ENCODE measurements at regions not wholly inside any gene's neighbourhood (a gene's known extent, or its start where the extent isn't known, plus 50 kb on each side); places are given as distances from the start of the nearest gene placed in this dataset.

GRCh38 chr1:165031001-165031400, 325.5 kb downstream of the LMX1A start:
- DNase-seq (ENCODE audit: low spot score): no peak

GRCh38 chr1:165025805-165026204, 330.7 kb downstream of the LMX1A start:
- no peak for DNase-seq (ENCODE audit: low spot score)

- no peak for DNase-seq (ENCODE audit: low spot score)
Measured at GRCh38 chr1:165014753-165015152, 341.8 kb downstream of the LMX1A start.

- DNase-seq (ENCODE audit: low spot score): no peak
Measured at GRCh38 chr1:165011991-165012531, 344.5 kb downstream of the LMX1A start.

- no peak for DNase-seq (ENCODE audit: low spot score)
Measured at GRCh38 chr1:165011186-165011585, 345.3 kb downstream of the LMX1A start.

GRCh38 chr1:165010418-165011070, 346.0 kb downstream of the LMX1A start:
- no peak for DNase-seq (ENCODE audit: low spot score)

GRCh38 chr1:165006831-165007230, 349.7 kb downstream of the LMX1A start:
- no peak for DNase-seq (ENCODE audit: low spot score)

- DNase-seq (ENCODE audit: low spot score): peak; percentile 20
Measured at GRCh38 chr1:164999146-164999545, 357.4 kb downstream of the LMX1A start.

- no peak for DNase-seq (ENCODE audit: low spot score)
Measured at GRCh38 chr1:164991763-164992314, 364.7 kb downstream of the LMX1A start.

GRCh38 chr1:164983023-164983650, 373.4 kb downstream of the LMX1A start:
- peak; percentile 88 for DNase-seq (ENCODE audit: low spot score)

GRCh38 chr1:164982545-164982944, 374.0 kb downstream of the LMX1A start:
- no peak for DNase-seq (ENCODE audit: low spot score)

- DNase-seq (ENCODE audit: low spot score): no peak
Measured at GRCh38 chr1:164977561-164977960, 379.0 kb downstream of the LMX1A start.

GRCh38 chr1:164971921-164972415, 384.5 kb downstream of the LMX1A start:
- DNase-seq (ENCODE audit: low spot score): no peak

GRCh38 chr1:164971391-164971790, 385.1 kb downstream of the LMX1A start:
- no peak for DNase-seq (ENCODE audit: low spot score)

- no peak for DNase-seq (ENCODE audit: low spot score)
Measured at GRCh38 chr1:164969253-164969652, 387.3 kb downstream of the LMX1A start.

GRCh38 chr1:164967300-164967699, 389.2 kb downstream of the LMX1A start:
- no peak for DNase-seq (ENCODE audit: low spot score)

- DNase-seq (ENCODE audit: low spot score): no peak
Measured at GRCh38 chr1:164961715-164962114, 394.8 kb downstream of the LMX1A start.

- DNase-seq (ENCODE audit: low spot score): no peak
Measured at GRCh38 chr1:164958982-164959768, 397.3 kb downstream of the LMX1A start.

- no peak for DNase-seq (ENCODE audit: low spot score)
Measured at GRCh38 chr1:164953815-164954214, 394.8 kb downstream of the PBX1 start.

GRCh38 chr1:164953098-164953497, 394.1 kb downstream of the PBX1 start:
- peak; percentile 49 for DNase-seq (ENCODE audit: low spot score)

- no peak for DNase-seq (ENCODE audit: low spot score)
Measured at GRCh38 chr1:164951508-164951907, 392.5 kb downstream of the PBX1 start.

- DNase-seq (ENCODE audit: low spot score): no peak
Measured at GRCh38 chr1:164950541-164950986, 391.6 kb downstream of the PBX1 start.
